Keratinocyte (primary cell): ENCODE measurements at regions not wholly inside any gene's neighbourhood (a gene's known extent, or its start where the extent isn't known, plus 50 kb on each side); places are given as distances from the start of the nearest gene placed in this dataset.

ENCODE experiments used
- DNase-seq: peaks from one replicate; pipeline ENCODE4 v3.0.0-alpha.2; 2011; ENCODE audit warnings: low read depth, missing footprints, low spot score
- FAIRE-seq: peaks from 2 replicates; lab custom pipeline; 2011; peaks lifted over from hg19 to GRCh38; lab: Jason Lieb, UNC
- H2AFZ ChIP-seq: 2 replicates; pipeline ENCODE4 v1.6.0; 2012; ENCODE audit warnings: low read length, control low read depth, inconsistent platforms; ENCODE audit not compliant: control insufficient read depth
- H3K27ac ChIP-seq: 2 replicates; pipeline ENCODE4 v1.5.1; 2011; ENCODE audit warnings: low read length; ENCODE audit not compliant: control insufficient read depth, insufficient read depth
- H3K27me3 ChIP-seq: 3 replicates; pipeline ENCODE4 v1.6.0; 2011; ENCODE audit warnings: low read length; ENCODE audit not compliant: control insufficient read depth, insufficient read depth; ENCODE audit errors: extremely low read depth
- H3K36me3 ChIP-seq, 2 experiments: 2 replicates in 1 of 2; 3 replicates in 1 of 2; pipeline ENCODE4 v1.5.1; 2011; ENCODE audit warnings: low read length in 2 of 2, mild to moderate bottlenecking in 1 of 2; ENCODE audit not compliant: control insufficient read depth in 2 of 2, insufficient read depth in 2 of 2; ENCODE audit errors: extremely low read depth in 1 of 2
- H3K4me1 ChIP-seq: 3 replicates; pipeline ENCODE4 v1.5.1; 2011; ENCODE audit warnings: low read length; ENCODE audit not compliant: control insufficient read depth, insufficient read depth; ENCODE audit errors: extremely low read depth
- H3K4me2 ChIP-seq: 3 replicates; pipeline ENCODE4 v1.6.0; 2011; ENCODE audit warnings: low read depth, low read length; ENCODE audit not compliant: control insufficient read depth, insufficient read depth; ENCODE audit errors: extremely low read depth
- H3K4me3 ChIP-seq, 3 experiments: fragments of 200-600 bp in 1 of 3; sonication (generic) in 1 of 3; 2 replicates in 2 of 3; 3 replicates in 1 of 3; pipeline ENCODE4 v1.5.1; 2011 to 2016; ENCODE audit warnings: low read length in 3 of 3, mild to moderate bottlenecking in 3 of 3, control low read depth in 2 of 3, inconsistent platforms in 1 of 3, low read depth in 1 of 3, mixed read lengths in 1 of 3, mixed run types in 1 of 3, moderate library complexity in 1 of 3; ENCODE audit not compliant: control insufficient read depth in 2 of 3, insufficient read depth in 2 of 3; ENCODE audit errors: extremely low read depth in 1 of 3
- H3K79me2 ChIP-seq: 2 replicates; pipeline ENCODE4 v1.6.0; 2012; ENCODE audit warnings: low read length; ENCODE audit not compliant: control insufficient read depth, insufficient read depth
- H3K9ac ChIP-seq: 3 replicates; pipeline ENCODE4 v1.6.0; 2011; ENCODE audit warnings: low read length; ENCODE audit not compliant: control insufficient read depth, insufficient read depth; ENCODE audit errors: extremely low read depth
- H3K9me1 ChIP-seq: 3 replicates; pipeline ENCODE4 v1.6.0; 2011; ENCODE audit warnings: low read length; ENCODE audit not compliant: control insufficient read depth, insufficient read depth; ENCODE audit errors: extremely low read depth
- H3K9me3 ChIP-seq: 2 replicates; pipeline ENCODE4 v1.5.1; 2012; ENCODE audit warnings: low read depth, low read length; ENCODE audit not compliant: control insufficient read depth
- H4K20me1 ChIP-seq: 3 replicates; pipeline ENCODE4 v1.6.0; 2011; ENCODE audit warnings: low read length; ENCODE audit not compliant: control insufficient read depth, insufficient read depth; ENCODE audit errors: extremely low read depth
- EZH2 ChIP-seq: IDR thresholded peaks from one replicate; pipeline ENCODE4 v1.6.1; 2012; ENCODE audit warnings: inconsistent platforms, mild to moderate bottlenecking, low read length, moderate library complexity
- dilution Hi-C: fragments of 300-500 bp; cut with MboI; formaldehyde crosslinking; loops from one replicate; pipeline ENCODE4 v1.7.0; 2020; ENCODE audit warnings: low sequenced_read_pairs; ENCODE audit not compliant: extremely low pct_ligation_motif_present
- TF ChIP-seq, protein P1 (sequence below), 3 experiments: IDR thresholded peaks in 1 of 3; conservative IDR thresholded peaks in 1 of 3; optimal IDR thresholded peaks in 1 of 3; 2 replicates in 2 of 3; 3 replicates in 1 of 3; pipeline versions ENCODE3 to v1.5.1; 2011; ENCODE audit warnings: low read length in 3 of 3, mild to moderate bottlenecking in 3 of 3, moderate library complexity in 2 of 3, control low read depth in 1 of 3, inconsistent platforms in 1 of 3; ENCODE audit not compliant: insufficient read depth in 2 of 3; ENCODE audit errors: extremely low read depth in 1 of 3

GRCh38 chr2:59077026-59077725 lies 836.1 kb upstream of the FANCL start:
- DNase-seq (no peak), FAIRE-seq (no peak)
- Histone ChIP-seq H3K4me1 (no peaks in the 10 kb centered on the region), H3K4me3 (no peak overlapping the region), H3K36me3 (no peaks in the 10 kb centered on the region), H2AFZ (no peak overlapping the region), H3K27me3 (no peaks in the 10 kb centered on the region), H4K20me1 (no peaks in the 10 kb centered on the region), H3K9me1 (no peaks in the 10 kb centered on the region), H3K4me2 (no peak overlapping the region), H3K27ac (no peak overlapping the region), H3K79me2 (no peaks in the 10 kb centered on the region), H3K9ac (no peak overlapping the region), H3K9me3 (no peaks in the 10 kb centered on the region)
- TF ChIP-seq, protein P1, sequence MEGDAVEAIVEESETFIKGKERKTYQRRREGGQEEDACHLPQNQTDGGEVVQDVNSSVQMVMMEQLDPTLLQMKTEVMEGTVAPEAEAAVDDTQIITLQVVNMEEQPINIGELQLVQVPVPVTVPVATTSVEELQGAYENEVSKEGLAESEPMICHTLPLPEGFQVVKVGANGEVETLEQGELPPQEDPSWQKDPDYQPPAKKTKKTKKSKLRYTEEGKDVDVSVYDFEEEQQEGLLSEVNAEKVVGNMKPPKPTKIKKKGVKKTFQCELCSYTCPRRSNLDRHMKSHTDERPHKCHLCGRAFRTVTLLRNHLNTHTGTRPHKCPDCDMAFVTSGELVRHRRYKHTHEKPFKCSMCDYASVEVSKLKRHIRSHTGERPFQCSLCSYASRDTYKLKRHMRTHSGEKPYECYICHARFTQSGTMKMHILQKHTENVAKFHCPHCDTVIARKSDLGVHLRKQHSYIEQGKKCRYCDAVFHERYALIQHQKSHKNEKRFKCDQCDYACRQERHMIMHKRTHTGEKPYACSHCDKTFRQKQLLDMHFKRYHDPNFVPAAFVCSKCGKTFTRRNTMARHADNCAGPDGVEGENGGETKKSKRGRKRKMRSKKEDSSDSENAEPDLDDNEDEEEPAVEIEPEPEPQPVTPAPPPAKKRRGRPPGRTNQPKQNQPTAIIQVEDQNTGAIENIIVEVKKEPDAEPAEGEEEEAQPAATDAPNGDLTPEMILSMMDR (optimal IDR thresholded peaks at IDR 0.05 in 1 of 3, IDR thresholded peaks at IDR 0.05 in 1 of 3, conservative IDR thresholded peaks at IDR 0.05 in 1 of 3; ENCODE audit: extremely low read depth in 1 of 3, insufficient read depth in 2 of 3, low read length in 3 of 3): no peak
- TF ChIP-seq EZH2: no peak
- dilution Hi-C loops: no loop called here

DNA sequence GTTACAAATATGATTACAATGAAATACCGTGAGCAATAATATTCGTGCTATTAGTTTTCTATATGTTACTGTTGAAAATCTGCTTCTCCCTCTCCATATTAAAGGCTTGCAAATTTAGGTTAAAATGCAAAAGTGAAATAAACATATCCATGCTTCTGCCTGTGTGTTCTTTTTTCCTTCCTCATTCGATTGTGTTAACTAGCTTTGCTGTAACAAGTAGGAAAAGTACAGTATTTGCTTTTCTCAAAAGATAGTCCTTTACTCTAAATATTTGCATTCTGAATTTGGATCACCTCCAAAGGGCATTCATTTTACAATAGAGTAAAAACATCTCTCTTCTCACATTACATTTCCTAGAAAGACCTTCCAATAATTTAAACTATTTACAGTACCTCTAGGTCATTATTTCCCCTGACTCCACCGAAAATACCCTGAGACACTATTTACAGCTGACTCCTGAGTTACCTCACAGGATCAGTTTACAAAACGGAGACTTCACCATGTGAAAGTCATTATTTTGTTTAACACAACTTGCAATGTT lies 835.0 kb upstream of the FANCL start:
- Histone ChIP-seq H3K27me3 (no peaks in the 10 kb centered on the region), H3K4me3 (no peak overlapping the region), H3K9me3 (no peaks in the 10 kb centered on the region), H3K4me1 (no peaks in the 10 kb centered on the region), H2AFZ (no peak overlapping the region), H3K79me2 (no peaks in the 10 kb centered on the region), H3K9ac (no peak overlapping the region), H3K4me2 (no peak overlapping the region), H3K9me1 (no peaks in the 10 kb centered on the region), H3K27ac (no peak overlapping the region), H4K20me1 (no peaks in the 10 kb centered on the region), H3K36me3 (no peaks in the 10 kb centered on the region)
- dilution Hi-C loops: no loop called here
- no peak for FAIRE-seq
- DNase-seq: no peak
- TF ChIP-seq EZH2: no peak
- TF ChIP-seq, protein P1 (optimal IDR thresholded peaks at IDR 0.05 in 1 of 3, IDR thresholded peaks at IDR 0.05 in 1 of 3, conservative IDR thresholded peaks at IDR 0.05 in 1 of 3; ENCODE audit: extremely low read depth in 1 of 3, insufficient read depth in 2 of 3, low read length in 3 of 3): no peak
